Upper lobe of left lung (tissue), 6 donors: ENCODE measurements at regions not wholly inside any gene's neighbourhood (a gene's known extent, or its start where the extent isn't known, plus 50 kb on each side); places are given as distances from the start of the nearest gene placed in this dataset.

ENCODE experiments used
- ATAC-seq, 2 donors: fragments of 200-7000 bp; cut with Tn5 transposase; one replicate each; pipeline ENCODE4 v1.9.1; 2022; ENCODE audit warnings: mild to moderate bottlenecking in 2 of 2, moderate library complexity in 2 of 2; ENCODE audit not compliant: low FRiP score in 2 of 2
- DNase-seq, 2 donors: peaks; one replicate each; pipeline ENCODE4 v3.0.0-alpha.2; 2019 to 2020
- H3K27ac ChIP-seq, 4 donors: fragments of 200-600 bp; sonication (generic); one replicate each; pipeline ENCODE4 v1.5.1; 2016 to 2019
- H3K27me3 ChIP-seq, 4 donors: fragments of 200-600 bp; sonication (generic); one replicate each; pipeline ENCODE4 v1.5.1; 2017 to 2019
- H3K36me3 ChIP-seq, 4 donors: fragments of 200-600 bp; sonication (generic); one replicate each; pipeline ENCODE4 v1.5.1; 2016 to 2019
- H3K4me1 ChIP-seq, 4 donors: fragments of 200-600 bp; sonication (generic); one replicate each; pipeline ENCODE4 v1.5.1; 2018 to 2019
- H3K4me3 ChIP-seq, 4 donors: fragments of 200-600 bp; sonication (generic); one replicate each; pipeline ENCODE4 v1.5.1; 2017 to 2019; ENCODE audit warnings: mild to moderate bottlenecking in 2 of 4, moderate library complexity in 1 of 4
- H3K9me3 ChIP-seq, 4 donors: fragments of 200-600 bp; sonication (generic); one replicate each; pipeline ENCODE4 v1.5.1; 2018 to 2019
- CTCF ChIP-seq, 6 experiments: fragments of 450-650 bp in 4 of 6; fragments of 200-600 bp in 2 of 6; sonication (generic) in 2 of 6; IDR thresholded peaks; one replicate each; pipeline ENCODE4 v1.5.1; 2016 to 2019; ENCODE audit warnings: antibody characterized with exemption in 6 of 6
- EP300 ChIP-seq, 4 donors: sonication (generic); formaldehyde crosslinking; IDR thresholded peaks; one replicate each; pipeline ENCODE4 v1.5.1; 2017; ENCODE audit warnings: antibody characterized with exemption in 4 of 4, control low read depth in 2 of 4
- POLR2A ChIP-seq, 4 donors: fragments of 450-650 bp; IDR thresholded peaks; one replicate each; pipeline ENCODE4 v1.5.1; 2016 to 2017; ENCODE audit warnings: antibody characterized with exemption in 4 of 4, mild to moderate bottlenecking in 2 of 4
- POLR2AphosphoS5 ChIP-seq, 2 donors: sonication (generic); formaldehyde crosslinking; IDR thresholded peaks; one replicate each; pipeline ENCODE4 v1.5.1; 2017; ENCODE audit warnings: antibody characterized with exemption in 2 of 2
- WGBS, 2 donors: methylation state at CpG; one replicate each; pipeline ENCODE4 v1.1.5; 2017 to 2018; 5-methylcytosine and 5-hydroxymethylcytosine counted together
- donor health status: DM: no; HTN: no; CAD: no; lungs with moderate emphysema.
- donor health status: DM: no; HTN: yes; CAD: no; lungs with severe emphysema.

GRCh38 chr12:58159941-58160340, 218.6 kb downstream of the ATP23 start:
- H3K9me3 ChIP-seq = no peaks in the 10 kb centered on the region
- no peaks in the 10 kb centered on the region for H3K4me1 ChIP-seq
- no peaks in the 10 kb centered on the region for H3K27me3 ChIP-seq
- TF ChIP-seq CTCF (IDR thresholded peaks at IDR 0.05) = no peak
- no peak for TF ChIP-seq EP300 (IDR thresholded peaks at IDR 0.05)
- no peak for TF ChIP-seq POLR2AphosphoS5 (IDR thresholded peaks at IDR 0.05)
- TF ChIP-seq POLR2A (IDR thresholded peaks at IDR 0.05) = no peak
- H3K4me3 ChIP-seq = no peak overlapping the region
- 74% methylated on average over 2 of the region's 2 CpGs; no CpG with 5 or more reads in 1 of the 2 donors for WGBS, 2 donors
- no peak overlapping the region for H3K27ac ChIP-seq
- H3K36me3 ChIP-seq = no peaks in the 10 kb centered on the region
- ATAC-seq (no peak), DNase-seq (no peak)

- 72 to 81% methylated on average over 2 of the region's 2 CpGs for WGBS, 2 donors
Observed at GRCh38 chr12:58161773-58162172, 220.4 kb downstream of the ATP23 start.

GRCh38 chr12:58163021-58163420, 221.7 kb downstream of the ATP23 start:
- Histone ChIP-seq H3K27me3 (no peaks in the 10 kb centered on the region), H3K4me3 (no peak overlapping the region), H3K36me3 (no peaks in the 10 kb centered on the region), H3K9me3 (no peaks in the 10 kb centered on the region), H3K27ac (no peak overlapping the region), H3K4me1 (no peaks in the 10 kb centered on the region)
- TF ChIP-seq POLR2AphosphoS5 (IDR thresholded peaks at IDR 0.05) (no peak), CTCF (IDR thresholded peaks at IDR 0.05) (no peak), EP300 (IDR thresholded peaks at IDR 0.05) (no peak), POLR2A (IDR thresholded peaks at IDR 0.05) (no peak)
- DNase-seq (no peak), ATAC-seq (no peak)
- 89 to 90% methylated on average over 4 of the region's 4 CpGs for WGBS, 2 donors

More at GRCh38 chr12:58161773-58162172, 220.4 kb downstream of the ATP23 start:
- TF ChIP-seq POLR2A (IDR thresholded peaks at IDR 0.05) (no peak), EP300 (IDR thresholded peaks at IDR 0.05) (no peak)
- ATAC-seq (no peak), DNase-seq (no peak)
- H3K36me3 ChIP-seq = no peaks in the 10 kb centered on the region
- H3K4me1 ChIP-seq = no peaks in the 10 kb centered on the region
- no peaks in the 10 kb centered on the region for H3K9me3 ChIP-seq
- no peak overlapping the region for H3K4me3 ChIP-seq
- H3K27me3 ChIP-seq = no peaks in the 10 kb centered on the region
- no peak overlapping the region for H3K27ac ChIP-seq

- 60 to 61% methylated on average over 5 of the region's 5 CpGs for WGBS, 2 donors
- TF ChIP-seq EP300 (IDR thresholded peaks at IDR 0.05) (no peak), CTCF (IDR thresholded peaks at IDR 0.05) (no peak), POLR2AphosphoS5 (IDR thresholded peaks at IDR 0.05) (no peak), POLR2A (IDR thresholded peaks at IDR 0.05) (no peak)
- H3K27ac ChIP-seq = no peak overlapping the region
Observed at GRCh38 chr12:58166643-58167042, 225.3 kb downstream of the ATP23 start.

GRCh38 chr12:58167622-58168021, 226.3 kb downstream of the ATP23 start:
- Histone ChIP-seq H3K27ac (no peak overlapping the region), H3K36me3 (no peaks in the 10 kb centered on the region), H3K4me3 (no peak overlapping the region), H3K27me3 (no peaks in the 10 kb centered on the region), H3K4me1 (no peaks in the 10 kb centered on the region), H3K9me3 (no peaks in the 10 kb centered on the region)
- no peak for TF ChIP-seq POLR2AphosphoS5 (IDR thresholded peaks at IDR 0.05)
- ATAC-seq (no peak), DNase-seq (no peak)
- 0 to 6% methylated on average over 1 of the region's 1 CpG for WGBS, 2 donors

More at GRCh38 chr12:58166643-58167042, 225.3 kb downstream of the ATP23 start:
- H3K36me3 ChIP-seq = no peaks in the 10 kb centered on the region
- H3K27me3 ChIP-seq = no peaks in the 10 kb centered on the region
- H3K9me3 ChIP-seq = no peaks in the 10 kb centered on the region
- H3K4me1 ChIP-seq = no peaks in the 10 kb centered on the region
- no peak overlapping the region for H3K4me3 ChIP-seq
- no peak for ATAC-seq
- DNase-seq = no peak

- no peak for ATAC-seq
- no peak for DNase-seq
- no peaks in the 10 kb centered on the region for H3K36me3 ChIP-seq
- 45 to 70% methylated on average over 2 of the region's 2 CpGs for WGBS, 2 donors
- no peaks in the 10 kb centered on the region for H3K9me3 ChIP-seq
- no peak for TF ChIP-seq POLR2AphosphoS5 (IDR thresholded peaks at IDR 0.05)
- H3K27ac ChIP-seq = no peak overlapping the region
- no peak overlapping the region for H3K4me3 ChIP-seq
- no peaks in the 10 kb centered on the region for H3K4me1 ChIP-seq
- H3K27me3 ChIP-seq = no peaks in the 10 kb centered on the region
Observed at GRCh38 chr12:58169826-58170225, 228.5 kb downstream of the ATP23 start.
